GM18868 (cell line): ENCODE measurements at regions not wholly inside any gene's neighbourhood (a gene's known extent, or its start where the extent isn't known, plus 50 kb on each side); places are given as distances from the start of the nearest gene placed in this dataset.

Experiments used
- ATAC-seq: cut with Tn5 transposase; IDR thresholded peaks from one replicate; pipeline ENCODE4 v1.9.1; 2021; ENCODE audit warnings: mild to moderate bottlenecking, moderate library complexity; ENCODE audit not compliant: unreplicated experiment

GRCh38 chrX:121102101-121102500, 54.7 kb downstream of the GLUD2 start:
- no peak for ATAC-seq

- ATAC-seq: no peak
These were observed 56.0 kb downstream of the GLUD2 start for GRCh38 chrX:121103381-121103780.

GRCh38 chrX:121106484-121107235, 59.2 kb downstream of the GLUD2 start:
- ATAC-seq: no peak

GRCh38 chrX:121109986-121110385, 62.6 kb downstream of the GLUD2 start:
- ATAC-seq: no peak

- ATAC-seq: no peak
These were observed 63.1 kb downstream of the GLUD2 start for GRCh38 chrX:121110536-121110935.

- ATAC-seq: no peak
These were observed 67.3 kb downstream of the GLUD2 start for GRCh38 chrX:121114691-121115090.

- ATAC-seq: no peak
These were observed 73.5 kb downstream of the GLUD2 start for GRCh38 chrX:121120690-121121605.

GRCh38 chrX:121122332-121122731, 74.9 kb downstream of the GLUD2 start:
- ATAC-seq: no peak

- no peak for ATAC-seq
These were observed 81.8 kb downstream of the GLUD2 start for GRCh38 chrX:121128925-121129877.

- no peak for ATAC-seq
These were observed 85.3 kb downstream of the GLUD2 start for GRCh38 chrX:121132675-121133074.

- no peak for ATAC-seq
These were observed 88.2 kb downstream of the GLUD2 start for GRCh38 chrX:121135488-121136207.

- ATAC-seq: peak; percentile 50
These were observed 98.7 kb downstream of the GLUD2 start for GRCh38 chrX:121146059-121146628.

GRCh38 chrX:121150217-121150616, 102.8 kb downstream of the GLUD2 start:
- ATAC-seq: no peak

- peak; percentile 85 for ATAC-seq
These were observed 103.9 kb downstream of the GLUD2 start for GRCh38 chrX:121151293-121151692.

- ATAC-seq: no peak
These were observed 107.5 kb downstream of the GLUD2 start for GRCh38 chrX:121154858-121155404.

GRCh38 chrX:121160987-121161386, 113.6 kb downstream of the GLUD2 start:
- ATAC-seq: peak; percentile 84

- peak; percentile 44 for ATAC-seq
These were observed 114.1 kb downstream of the GLUD2 start for GRCh38 chrX:121161501-121161933.

- ATAC-seq: no peak
These were observed 116.0 kb downstream of the GLUD2 start for GRCh38 chrX:121163443-121163842.

- no peak for ATAC-seq
These were observed 118.5 kb downstream of the GLUD2 start for GRCh38 chrX:121165930-121166359.
